ENCODE measurements at regions not wholly inside any gene's neighbourhood (a gene's known extent, or its start where the extent isn't known, plus 50 kb on each side); places are given as distances from the start of the nearest gene placed in this dataset.

- TF ChIP-seq CTCF (IDR thresholded peaks at IDR 0.05) (no peak), ZFX (IDR thresholded peaks at IDR 0.05; ENCODE audit: borderline replicate concordance) (no peak)
Observed at GRCh38 chr18:47346016-47346415, 94.6 kb upstream of the SKOR2 start.
